HCT116 (cell line): ENCODE measurements at regions not wholly inside any gene's neighbourhood (a gene's known extent, or its start where the extent isn't known, plus 50 kb on each side); places are given as distances from the start of the nearest gene placed in this dataset.

Experiments
- ATAC-seq: fragments of 200-7000 bp; cut with Tn5 transposase; 2 replicates; pipeline ENCODE4 v1.9.1; 2020; ENCODE audit warnings: mild to moderate bottlenecking, moderate library complexity
- BruUV-seq: library from RNA; stranded (reverse); fragments of 400-500 nt; replicated peaks from 2 replicates; lab custom pipeline; 2021; lab: Mats Ljungman, UMichigan
- CTCF ChIA-PET: fragments of 300-600 bp; sonication (Branson Sonifier 250); formaldehyde crosslinking; loops from one replicate; lab custom pipeline; 2021; ENCODE audit warnings: antibody characterized with exemption; lab: Charles Lee
- POLR2A ChIA-PET: fragments of 300-600, 350-600 bp; sonication (Branson Sonifier 250); formaldehyde crosslinking; loops from one replicate; lab custom pipeline; 2021; ENCODE audit warnings: antibody characterized with exemption; lab: Charles Lee
- RAD21 ChIA-PET, 2 experiments: fragments of 300-600 bp; sonication (Branson Sonifier 250); formaldehyde crosslinking; loops; one replicate each; lab custom pipeline; 2023; ENCODE audit warnings: low total read pairs in 2 of 2; ENCODE audit not compliant: uncharacterized antibody in 2 of 2, unreplicated experiment in 2 of 2, low non-redundant PET in 1 of 2; lab: Charles Lee
- DNase-seq: peaks from one replicate; pipeline ENCODE4 v3.0.0-alpha.2; 2010; ENCODE audit warnings: low read depth, low spot score
- H2AFZ ChIP-seq: fragments of 200-600 bp; shearing (Covaris generic), sonication (generic); 2 replicates; pipeline ENCODE4 v1.6.1; 2017; ENCODE audit warnings: low read depth, mixed run types, mixed read lengths, antibody characterized with exemption, low read length; ENCODE audit not compliant: poor library complexity, severe bottlenecking
- H3K27ac ChIP-seq: 2 replicates; pipeline ENCODE4 v1.5.1; 2012; ENCODE audit warnings: low read depth, low read length
- H3K27me3 ChIP-seq: fragments of 200-600 bp; sonication (generic); 2 replicates; pipeline ENCODE4 v1.6.1; 2016; ENCODE audit warnings: mixed run types, low read length, mixed read lengths; ENCODE audit not compliant: insufficient read depth
- H3K36me3 ChIP-seq, 2 experiments: fragments of 200-500 bp in 1 of 2; fragments of 200-600 bp in 1 of 2; sonication (Bioruptor generic) in 1 of 2; sonication (generic) in 1 of 2; 2 replicates each; pipeline versions ENCODE4 v1.5.1 to v1.6.1; 2014 to 2016; ENCODE audit warnings: low read length in 2 of 2, inconsistent platforms in 1 of 2, mixed read lengths in 1 of 2, mixed run types in 1 of 2; ENCODE audit not compliant: insufficient read depth in 2 of 2, control insufficient read depth in 1 of 2
- H3K4me1 ChIP-seq, 2 experiments: fragments of 200-600 bp in 1 of 2; sonication (generic) in 1 of 2; 2 replicates each; pipeline versions ENCODE4 v1.5.1 to v1.6.1; 2012 to 2017; ENCODE audit warnings: low read length in 2 of 2, inconsistent platforms in 1 of 2, mild to moderate bottlenecking in 1 of 2, mixed read lengths in 1 of 2, mixed run types in 1 of 2, moderate library complexity in 1 of 2; ENCODE audit not compliant: insufficient read depth in 2 of 2, control insufficient read depth in 1 of 2
- H3K4me2 ChIP-seq: fragments of 200-600 bp; sonication (generic); 2 replicates; pipeline ENCODE4 v1.6.1; 2017; ENCODE audit warnings: mixed run types, low read length, mixed read lengths
- H3K4me3 ChIP-seq, 2 experiments: fragments of 200-600 bp in 1 of 2; sonication (generic) in 1 of 2; replicated peaks in 1 of 2; 2 replicates each; pipeline ENCODE4 v1.5.1; 2011 to 2016; ENCODE audit warnings: low read length in 2 of 2, control low read depth in 1 of 2, low read depth in 1 of 2, mild to moderate bottlenecking in 1 of 2, mixed read lengths in 1 of 2, mixed run types in 1 of 2
- H3K79me2 ChIP-seq: fragments of 200-600 bp; sonication (generic); 2 replicates; pipeline ENCODE4 v1.6.1; 2017; ENCODE audit warnings: mild to moderate bottlenecking, mixed run types, low read length, moderate library complexity, mixed read lengths; ENCODE audit not compliant: insufficient read depth
- H3K9ac ChIP-seq: fragments of 200-600 bp; sonication (generic); 2 replicates; pipeline ENCODE4 v1.6.1; 2016; ENCODE audit warnings: low read length, mixed read lengths
- H3K9me2 ChIP-seq: fragments of 200-600 bp; sonication (generic), shearing (Covaris generic); 2 replicates; pipeline ENCODE4 v1.6.1; 2017; ENCODE audit warnings: mixed run types, mild to moderate bottlenecking, moderate library complexity; ENCODE audit not compliant: insufficient read depth
- H3K9me3 ChIP-seq, 2 experiments: fragments of 200-500 bp in 1 of 2; fragments of 200-600 bp in 1 of 2; sonication (Bioruptor generic) in 1 of 2; sonication (generic) in 1 of 2; 2 replicates each; pipeline ENCODE4 v1.6.1; 2014 to 2017; ENCODE audit warnings: low read length in 2 of 2, mixed read lengths in 2 of 2, inconsistent platforms in 1 of 2, low read depth in 1 of 2, mild to moderate bottlenecking in 1 of 2, mixed run types in 1 of 2, moderate library complexity in 1 of 2; ENCODE audit not compliant: control insufficient read depth in 1 of 2, insufficient read depth in 1 of 2
- H4K20me1 ChIP-seq: fragments of 200-600 bp; sonication (generic), shearing (Covaris generic); 2 replicates; pipeline ENCODE4 v1.6.1; 2017; ENCODE audit warnings: mixed run types, mild to moderate bottlenecking, moderate library complexity; ENCODE audit not compliant: insufficient read depth
- CBX3 ChIP-seq: IDR thresholded peaks from 2 replicates; pipeline ENCODE4 v1.6.1; 2012; ENCODE audit warnings: low read depth
- CEBPB ChIP-seq: IDR thresholded peaks from 2 replicates; pipeline ENCODE4 v1.6.1; 2012; ENCODE audit warnings: low read depth
- EGR1 ChIP-seq: IDR thresholded peaks from 2 replicates; pipeline ENCODE4 v1.6.1; 2012; ENCODE audit warnings: low read depth
- EZH2 ChIP-seq: fragments of 200-600 bp; sonication (generic); IDR thresholded peaks from 2 replicates; pipeline ENCODE4 v1.6.1; 2017; ENCODE audit warnings: antibody characterized with exemption, mixed run types
- FOSL1 ChIP-seq: IDR thresholded peaks from 2 replicates; pipeline ENCODE4 v1.6.1; 2012; ENCODE audit warnings: low read depth
- JUND ChIP-seq: IDR thresholded peaks from 2 replicates; pipeline ENCODE4 v1.6.1; 2012
- POLR2AphosphoS5 ChIP-seq: IDR thresholded peaks from 2 replicates; pipeline ENCODE4 v1.6.1; 2011; ENCODE audit warnings: mild to moderate bottlenecking, low read depth, low read length, moderate library complexity
- RAD21 ChIP-seq: IDR thresholded peaks from 2 replicates; pipeline ENCODE4 v1.6.1; 2012; ENCODE audit warnings: low read depth, mild to moderate bottlenecking
- SIN3A ChIP-seq: IDR thresholded peaks from 2 replicates; pipeline ENCODE4 v1.6.1; 2012; ENCODE audit warnings: low read depth
- SP1 ChIP-seq: IDR thresholded peaks from 2 replicates; pipeline ENCODE4 v1.6.1; 2012; ENCODE audit warnings: low read depth
- TCF7L2 ChIP-seq: IDR thresholded peaks from 2 replicates; pipeline ENCODE4 v1.7.0; 2011; ENCODE audit warnings: borderline replicate concordance, inconsistent platforms; ENCODE audit not compliant: insufficient read depth, insufficient read length; ENCODE audit errors: extremely low read depth
- YY1 ChIP-seq: IDR thresholded peaks from 2 replicates; pipeline ENCODE4 v1.6.1; 2011; ENCODE audit warnings: low read length, low read depth, moderate library complexity, mild to moderate bottlenecking; ENCODE audit not compliant: insufficient replicate concordance; ENCODE audit errors: extremely low read depth
- ZFX ChIP-seq: fragments of 450-650 bp; IDR thresholded peaks from 2 replicates; pipeline ENCODE4 v1.6.1; 2017
- ZNF274 ChIP-seq: fragments of 200-500 bp; sonication (Bioruptor generic); IDR thresholded peaks from 2 replicates; pipeline ENCODE4 v1.6.1; 2014; ENCODE audit warnings: mild to moderate bottlenecking, low read depth, low read length, inconsistent platforms
- intact Hi-C: fragments of 100-400 bp; cut with micrococcal nuclease; formaldehyde crosslinking; loops from 2 replicates; pipeline ENCODE4 v1.10.0; 2022
- TF ChIP-seq, protein P1 (sequence below), 3 experiments: fragments of 200-600 bp in 1 of 3; sonication (generic) in 1 of 3; IDR thresholded peaks in 2 of 3; conservative IDR thresholded peaks in 1 of 3; 2 replicates each; pipeline ENCODE4 v1.5.1; 2012 to 2017; ENCODE audit warnings: low read depth in 2 of 3, low read length in 2 of 3, antibody characterized with exemption in 1 of 3, borderline replicate concordance in 1 of 3, control low read depth in 1 of 3, mild to moderate bottlenecking in 1 of 3, mixed read lengths in 1 of 3, mixed run types in 1 of 3, moderate library complexity in 1 of 3; ENCODE audit not compliant: insufficient read depth in 1 of 3
- TF ChIP-seq, protein P2 (sequence below): IDR thresholded peaks from 2 replicates; pipeline ENCODE4 v1.6.1; 2012; ENCODE audit warnings: low read depth
- TF ChIP-seq, protein P3 (sequence below): IDR thresholded peaks from 2 replicates; pipeline ENCODE4 v1.6.1; 2012

DNA sequence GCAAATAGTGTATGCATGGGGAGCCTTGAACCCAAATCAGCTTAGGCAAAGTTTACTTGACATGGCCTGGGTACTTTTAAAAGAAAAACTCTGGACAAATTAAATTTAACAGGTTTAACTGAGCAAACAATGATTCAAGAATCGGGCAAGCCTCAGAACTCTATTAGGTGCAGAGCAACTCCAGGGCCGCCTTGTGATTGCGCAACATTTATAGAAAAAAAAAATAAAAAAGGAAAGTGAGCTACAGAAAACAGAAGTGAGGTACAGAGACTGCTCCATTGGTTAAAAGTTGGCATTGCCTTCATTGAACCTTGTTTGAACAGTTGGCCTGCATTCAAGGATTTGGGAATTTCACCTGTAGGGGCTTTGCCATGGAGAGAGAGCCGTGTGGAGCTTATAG is 421.0 kb upstream of the TSHZ3 start:
- intact Hi-C loops, result no loop called here
- Histone ChIP-seq H3K27me3 (no peaks in the 10 kb centered on the region), H3K27ac (no peak overlapping the region)

More for the DNA sequence above, 421.0 kb upstream of the TSHZ3 start:
- ChIA-PET POLR2A (no interaction called here), RAD21 (no interaction called here), CTCF (no interaction called here)
- H3K36me3 ChIP-seq, result no peaks in the 10 kb centered on the region
- no peaks in the 10 kb centered on the region for H3K9me2 ChIP-seq
- H3K4me2 ChIP-seq, result no peak overlapping the region
- no TSS peak for BruUV-seq
- no peaks in the 10 kb centered on the region for H3K4me1 ChIP-seq
- TF ChIP-seq SP1 (no peak), POLR2AphosphoS5 (no peak), YY1 (no peak), ZFX (no peak), FOSL1 (no peak), CEBPB (no peak), EZH2 (no peak), CBX3 (no peak), EGR1 (no peak), TCF7L2 (no peak), SIN3A (no peak), JUND (no peak), ZNF274 (no peak), RAD21 (no peak)
- TF ChIP-seq, protein P1, sequence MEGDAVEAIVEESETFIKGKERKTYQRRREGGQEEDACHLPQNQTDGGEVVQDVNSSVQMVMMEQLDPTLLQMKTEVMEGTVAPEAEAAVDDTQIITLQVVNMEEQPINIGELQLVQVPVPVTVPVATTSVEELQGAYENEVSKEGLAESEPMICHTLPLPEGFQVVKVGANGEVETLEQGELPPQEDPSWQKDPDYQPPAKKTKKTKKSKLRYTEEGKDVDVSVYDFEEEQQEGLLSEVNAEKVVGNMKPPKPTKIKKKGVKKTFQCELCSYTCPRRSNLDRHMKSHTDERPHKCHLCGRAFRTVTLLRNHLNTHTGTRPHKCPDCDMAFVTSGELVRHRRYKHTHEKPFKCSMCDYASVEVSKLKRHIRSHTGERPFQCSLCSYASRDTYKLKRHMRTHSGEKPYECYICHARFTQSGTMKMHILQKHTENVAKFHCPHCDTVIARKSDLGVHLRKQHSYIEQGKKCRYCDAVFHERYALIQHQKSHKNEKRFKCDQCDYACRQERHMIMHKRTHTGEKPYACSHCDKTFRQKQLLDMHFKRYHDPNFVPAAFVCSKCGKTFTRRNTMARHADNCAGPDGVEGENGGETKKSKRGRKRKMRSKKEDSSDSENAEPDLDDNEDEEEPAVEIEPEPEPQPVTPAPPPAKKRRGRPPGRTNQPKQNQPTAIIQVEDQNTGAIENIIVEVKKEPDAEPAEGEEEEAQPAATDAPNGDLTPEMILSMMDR (IDR thresholded peaks at IDR 0.05 in 2 of 3, conservative IDR thresholded peaks at IDR 0.05 in 1 of 3; ENCODE audit: borderline replicate concordance in 1 of 3, insufficient read depth in 1 of 3, low read depth in 2 of 3, low read length in 2 of 3), result no peak
- TF ChIP-seq, protein P2, sequence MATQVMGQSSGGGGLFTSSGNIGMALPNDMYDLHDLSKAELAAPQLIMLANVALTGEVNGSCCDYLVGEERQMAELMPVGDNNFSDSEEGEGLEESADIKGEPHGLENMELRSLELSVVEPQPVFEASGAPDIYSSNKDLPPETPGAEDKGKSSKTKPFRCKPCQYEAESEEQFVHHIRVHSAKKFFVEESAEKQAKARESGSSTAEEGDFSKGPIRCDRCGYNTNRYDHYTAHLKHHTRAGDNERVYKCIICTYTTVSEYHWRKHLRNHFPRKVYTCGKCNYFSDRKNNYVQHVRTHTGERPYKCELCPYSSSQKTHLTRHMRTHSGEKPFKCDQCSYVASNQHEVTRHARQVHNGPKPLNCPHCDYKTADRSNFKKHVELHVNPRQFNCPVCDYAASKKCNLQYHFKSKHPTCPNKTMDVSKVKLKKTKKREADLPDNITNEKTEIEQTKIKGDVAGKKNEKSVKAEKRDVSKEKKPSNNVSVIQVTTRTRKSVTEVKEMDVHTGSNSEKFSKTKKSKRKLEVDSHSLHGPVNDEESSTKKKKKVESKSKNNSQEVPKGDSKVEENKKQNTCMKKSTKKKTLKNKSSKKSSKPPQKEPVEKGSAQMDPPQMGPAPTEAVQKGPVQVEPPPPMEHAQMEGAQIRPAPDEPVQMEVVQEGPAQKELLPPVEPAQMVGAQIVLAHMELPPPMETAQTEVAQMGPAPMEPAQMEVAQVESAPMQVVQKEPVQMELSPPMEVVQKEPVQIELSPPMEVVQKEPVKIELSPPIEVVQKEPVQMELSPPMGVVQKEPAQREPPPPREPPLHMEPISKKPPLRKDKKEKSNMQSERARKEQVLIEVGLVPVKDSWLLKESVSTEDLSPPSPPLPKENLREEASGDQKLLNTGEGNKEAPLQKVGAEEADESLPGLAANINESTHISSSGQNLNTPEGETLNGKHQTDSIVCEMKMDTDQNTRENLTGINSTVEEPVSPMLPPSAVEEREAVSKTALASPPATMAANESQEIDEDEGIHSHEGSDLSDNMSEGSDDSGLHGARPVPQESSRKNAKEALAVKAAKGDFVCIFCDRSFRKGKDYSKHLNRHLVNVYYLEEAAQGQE, result no peak
- TF ChIP-seq, protein P3, sequence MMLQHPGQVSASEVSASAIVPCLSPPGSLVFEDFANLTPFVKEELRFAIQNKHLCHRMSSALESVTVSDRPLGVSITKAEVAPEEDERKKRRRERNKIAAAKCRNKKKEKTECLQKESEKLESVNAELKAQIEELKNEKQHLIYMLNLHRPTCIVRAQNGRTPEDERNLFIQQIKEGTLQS, result no peak
- H3K9me3 ChIP-seq, result peaks cover 24 to 35% of the 10 kb centered on the region in 2 experiments; a peak in 2 of 4 replicates
- no peak overlapping the region for H3K4me3 ChIP-seq
- no peak overlapping the region for H3K9ac ChIP-seq
- no peaks in the 10 kb centered on the region for H4K20me1 ChIP-seq
- H3K79me2 ChIP-seq, result no peaks in the 10 kb centered on the region
- DNase-seq, result no peak
- ATAC-seq, result no peak
- H2AFZ ChIP-seq, result no peak overlapping the region
